8988T (cell line): ENCODE measurements at regions not wholly inside any gene's neighbourhood (a gene's known extent, or its start where the extent isn't known, plus 50 kb on each side); places are given as distances from the start of the nearest gene placed in this dataset.
"Not testable (repeated sequence)": the region's sequence is repeated elsewhere in the genome, so short reads cannot be mapped to it uniquely, and the experiment has no call there.

Experiments used
- DNase-seq: peaks from one replicate; pipeline ENCODE4 v3.0.0; 2011

- DNase-seq = no peak
Measured at GRCh38 chr10:64977915-64978314, 1456.7 kb downstream of the REEP3 start.

GRCh38 chr10:64996886-64997285, 1475.7 kb downstream of the REEP3 start:
- DNase-seq = no peak

- DNase-seq = no peak
Measured at GRCh38 chr10:65010845-65011244, 1489.6 kb downstream of the REEP3 start.

GRCh38 chr10:65017523-65017922, 1496.3 kb downstream of the REEP3 start:
- DNase-seq = no peak

- DNase-seq = no peak
Measured at GRCh38 chr10:65024886-65025285, 1503.7 kb downstream of the REEP3 start.

- no peak for DNase-seq
Measured at GRCh38 chr10:65030263-65030662, 1509.1 kb downstream of the REEP3 start.

- no peak for DNase-seq
Measured at GRCh38 chr10:65032867-65033769, 1511.9 kb downstream of the REEP3 start.

GRCh38 chr10:65033957-65034356, 1512.8 kb downstream of the REEP3 start:
- DNase-seq = no peak

- DNase-seq = no peak
Measured at GRCh38 chr10:65040796-65041195, 1519.6 kb downstream of the REEP3 start.

GRCh38 chr10:65041307-65041706, 1520.1 kb downstream of the REEP3 start:
- DNase-seq = no peak

- no peak for DNase-seq
Measured at GRCh38 chr10:65042496-65042895, 1521.3 kb downstream of the REEP3 start.

- no peak for DNase-seq
Measured at GRCh38 chr10:65046831-65047230, 1525.6 kb downstream of the REEP3 start.

- not testable (repeated sequence) for DNase-seq
Measured at GRCh38 chr10:65052111-65052510, 1530.9 kb downstream of the REEP3 start.

- DNase-seq = not testable (repeated sequence)
Measured at GRCh38 chr10:65053397-65053796, 1532.2 kb downstream of the REEP3 start.

- DNase-seq = not testable (repeated sequence)
Measured at GRCh38 chr10:65053831-65054351, 1532.7 kb downstream of the REEP3 start.

GRCh38 chr10:65054701-65055100, 1533.5 kb downstream of the REEP3 start:
- not testable (repeated sequence) for DNase-seq

GRCh38 chr10:65065278-65065677, 1544.1 kb downstream of the REEP3 start:
- no peak for DNase-seq

GRCh38 chr10:65083222-65083621, 1562.0 kb downstream of the REEP3 start:
- no peak for DNase-seq

GRCh38 chr10:65090991-65091390, 1569.8 kb downstream of the REEP3 start:
- DNase-seq = no peak

GRCh38 chr10:65100146-65100545, 1578.9 kb downstream of the REEP3 start:
- DNase-seq = no peak

GRCh38 chr10:65100881-65101280, 1579.7 kb downstream of the REEP3 start:
- not testable (repeated sequence) for DNase-seq

GRCh38 chr10:65110009-65110408, 1588.8 kb downstream of the REEP3 start:
- DNase-seq = no peak

- DNase-seq = not testable (repeated sequence)
Measured at GRCh38 chr10:65111059-65111458, 1589.9 kb downstream of the REEP3 start.

- no peak for DNase-seq
Measured at GRCh38 chr10:65112573-65112972, 1591.4 kb downstream of the REEP3 start.
